Hepatocyte (in vitro differentiated cells): ENCODE measurements at regions not wholly inside any gene's neighbourhood (a gene's known extent, or its start where the extent isn't known, plus 50 kb on each side); places are given as distances from the start of the nearest gene placed in this dataset.

Experiments
- CTCF ChIP-seq: fragments of 200-600 bp; sonication (generic); IDR thresholded peaks from 2 replicates; pipeline ENCODE4 v1.5.1; 2016; ENCODE audit warnings: antibody characterized with exemption, mild to moderate bottlenecking; ENCODE audit not compliant: poor library complexity
- EZH2phosphoT487 ChIP-seq: fragments of 200-600 bp; sonication (generic); IDR thresholded peaks from one replicate; pipeline ENCODE4 v1.6.1; 2018; ENCODE audit warnings: antibody characterized with exemption, mild to moderate bottlenecking, low read depth, moderate library complexity; ENCODE audit not compliant: unreplicated experiment, severe bottlenecking

GRCh38 chr20:1844325-1845162 is 50.7 kb upstream of the SIRPA start:
- TF ChIP-seq EZH2phosphoT487: no peak
- TF ChIP-seq CTCF: no peak
